WTC11 (cell line): ENCODE measurements at regions not wholly inside any gene's neighbourhood (a gene's known extent, or its start where the extent isn't known, plus 50 kb on each side); places are given as distances from the start of the nearest gene placed in this dataset.

Experiments
- ATAC-seq: fragments of 200-7000 bp; cut with Tn5 transposase; 2 replicates; pipeline ENCODE4 v1.10.0; 2021; ENCODE audit warnings: mild to moderate bottlenecking, moderate library complexity
- CTCF ChIA-PET: fragments of 300-600 bp; sonication (Branson Sonifier 250); formaldehyde crosslinking; loops from one replicate; lab custom pipeline; 2021; ENCODE audit warnings: antibody characterized with exemption; lab: Charles Lee
- POLR2A ChIA-PET: fragments of 350-600 bp; sonication (Branson Sonifier 250); formaldehyde crosslinking; loops from one replicate; lab custom pipeline; 2021; ENCODE audit warnings: antibody characterized with exemption; lab: Charles Lee
- DNase-seq: peaks from one replicate; pipeline ENCODE4 v3.0.0; 2021; ENCODE audit warnings: low spot score
- H3K27ac Mint-ChIP-seq: 2 replicates; pipeline ENCODE4 v1.8.0; 2021; ENCODE audit warnings: mixed read lengths
- H3K27me3 Mint-ChIP-seq: 2 replicates; pipeline ENCODE4 v1.8.0; 2021; ENCODE audit warnings: low read depth, mild to moderate bottlenecking, moderate library complexity, mixed read lengths
- H3K36me3 Mint-ChIP-seq: 2 replicates; pipeline ENCODE4 v1.8.0; 2021; ENCODE audit warnings: mixed read lengths
- H3K4me1 Mint-ChIP-seq: 2 replicates; pipeline ENCODE4 v1.8.0; 2022; ENCODE audit warnings: mixed read lengths
- H3K4me3 Mint-ChIP-seq: 2 replicates; pipeline ENCODE4 v1.8.0; 2021; ENCODE audit warnings: mild to moderate bottlenecking, moderate library complexity, mixed read lengths
- H3K9me3 Mint-ChIP-seq: 2 replicates; pipeline ENCODE4 v1.8.0; 2021; ENCODE audit warnings: mixed read lengths
- CREB1 ChIP-seq: sonication (generic); formaldehyde crosslinking; IDR thresholded peaks from 2 replicates; pipeline ENCODE4 v1.8.0; 2023; ENCODE audit warnings: mild to moderate bottlenecking, missing genetic modification reagents
- ELF4 ChIP-seq: sonication (generic); formaldehyde crosslinking; IDR thresholded peaks from 2 replicates; pipeline ENCODE4 v1.8.1; 2022; ENCODE audit warnings: low read depth, mild to moderate bottlenecking, moderate library complexity, missing genetic modification reagents
- GABPB1 ChIP-seq: sonication (generic); formaldehyde crosslinking; IDR thresholded peaks from 2 replicates; pipeline ENCODE4 v1.8.1; 2023; ENCODE audit warnings: mild to moderate bottlenecking, missing genetic modification reagents
- HMGA2 ChIP-seq: fragments of 250-450 bp; sonication (Bioruptor Pico); IDR thresholded peaks from 2 replicates; pipeline ENCODE4 v1.4.0; 2021; ENCODE audit warnings: mild to moderate bottlenecking, moderate library complexity
- JUN ChIP-seq: sonication (generic); formaldehyde crosslinking; IDR thresholded peaks from 2 replicates; pipeline ENCODE4 v1.8.0; 2023; ENCODE audit warnings: mild to moderate bottlenecking, missing genetic modification reagents
- MYBL2 ChIP-seq: sonication (generic); formaldehyde crosslinking; IDR thresholded peaks from 2 replicates; pipeline ENCODE4 v1.8.1; 2023; ENCODE audit warnings: mild to moderate bottlenecking, moderate library complexity, missing genetic modification reagents
- NFYB ChIP-seq: sonication (generic); formaldehyde crosslinking; conservative IDR thresholded peaks from 2 replicates; pipeline ENCODE4 v1.8.0; 2022; ENCODE audit warnings: low read depth, missing genetic modification reagents
- NR1H2 ChIP-seq: sonication (generic); formaldehyde crosslinking; IDR thresholded peaks from 2 replicates; pipeline ENCODE4 v1.9.0; 2021; ENCODE audit warnings: mild to moderate bottlenecking, moderate library complexity, missing genetic modification reagents
- OVOL2 ChIP-seq: fragments of 250-450 bp; sonication (Bioruptor Pico); IDR thresholded peaks from 2 replicates; pipeline ENCODE4 v1.9.0; 2021; ENCODE audit warnings: mild to moderate bottlenecking, borderline replicate concordance
- PRRX2 ChIP-seq: fragments of 250-450 bp; sonication (Bioruptor Pico); IDR thresholded peaks from 2 replicates; pipeline ENCODE4 v1.8.0; 2021; ENCODE audit warnings: mild to moderate bottlenecking
- TCF7 ChIP-seq: sonication (generic); formaldehyde crosslinking; IDR thresholded peaks from 2 replicates; pipeline ENCODE4 v1.8.0; 2022; ENCODE audit warnings: mild to moderate bottlenecking, low read depth, missing genetic modification reagents, moderate library complexity
- ZBTB21 ChIP-seq: sonication (generic); formaldehyde crosslinking; IDR thresholded peaks from 2 replicates; pipeline ENCODE4 v1.8.1; 2023; ENCODE audit warnings: mild to moderate bottlenecking, missing genetic modification reagents, borderline replicate concordance
- ZNF219 ChIP-seq: sonication (generic); formaldehyde crosslinking; IDR thresholded peaks from 2 replicates; pipeline ENCODE4 v1.8.0; 2023; ENCODE audit warnings: missing genetic modification reagents, mild to moderate bottlenecking, borderline replicate concordance
- ZNF416 ChIP-seq: fragments of 250-450 bp; sonication (Bioruptor Pico); IDR thresholded peaks from 2 replicates; pipeline ENCODE4 v1.9.0; 2021; ENCODE audit warnings: mild to moderate bottlenecking, inconsistent platforms
- ZNF671 ChIP-seq: fragments of 250-450 bp; sonication (Bioruptor Pico); IDR thresholded peaks from 2 replicates; pipeline ENCODE4 v1.8.0; 2021; ENCODE audit warnings: mild to moderate bottlenecking
- TF ChIP-seq, protein P1 (sequence below): sonication (generic); formaldehyde crosslinking; IDR thresholded peaks from 2 replicates; pipeline ENCODE4 v1.8.1; 2022; ENCODE audit warnings: low read depth, mild to moderate bottlenecking, moderate library complexity, missing genetic modification reagents, borderline replicate concordance
- TF ChIP-seq, protein P2 (sequence below): sonication (generic); formaldehyde crosslinking; IDR thresholded peaks from 2 replicates; pipeline ENCODE4 v1.8.0; 2022; ENCODE audit warnings: mild to moderate bottlenecking, missing genetic modification reagents
- TF ChIP-seq, protein P3 (sequence below): fragments of 250-450 bp; sonication (Bioruptor Pico); IDR thresholded peaks from 2 replicates; pipeline ENCODE4 v1.9.0; 2021; ENCODE audit warnings: moderate library complexity, mild to moderate bottlenecking, inconsistent platforms, borderline replicate concordance
- TF ChIP-seq, protein P4 (sequence below): sonication (generic); formaldehyde crosslinking; IDR thresholded peaks from 2 replicates; pipeline ENCODE4 v1.8.0; 2023; ENCODE audit warnings: missing genetic modification reagents
- TF ChIP-seq, protein P5 (sequence below): sonication (generic); formaldehyde crosslinking; IDR thresholded peaks from 2 replicates; pipeline ENCODE4 v1.8.1; 2023; ENCODE audit warnings: mild to moderate bottlenecking, missing genetic modification reagents, moderate library complexity
- TF ChIP-seq, protein P6 (sequence below): sonication (generic); formaldehyde crosslinking; IDR thresholded peaks from 2 replicates; pipeline ENCODE4 v1.8.1; 2023; ENCODE audit warnings: mild to moderate bottlenecking, moderate library complexity, missing genetic modification reagents
- TF ChIP-seq, protein P7 (sequence below): sonication (generic); formaldehyde crosslinking; IDR thresholded peaks from 2 replicates; pipeline ENCODE4 v1.8.1; 2022; ENCODE audit warnings: mild to moderate bottlenecking, missing genetic modification reagents, moderate library complexity, borderline replicate concordance
- TF ChIP-seq, protein P8 (sequence below): sonication (generic); formaldehyde crosslinking; IDR thresholded peaks from 2 replicates; pipeline ENCODE4 v1.8.0; 2022; ENCODE audit warnings: mild to moderate bottlenecking, missing genetic modification reagents
- TF ChIP-seq, protein P9 (sequence below): sonication (generic); formaldehyde crosslinking; conservative IDR thresholded peaks from 2 replicates; pipeline ENCODE4 v1.8.1; 2022; ENCODE audit warnings: mild to moderate bottlenecking, missing genetic modification reagents

DNA sequence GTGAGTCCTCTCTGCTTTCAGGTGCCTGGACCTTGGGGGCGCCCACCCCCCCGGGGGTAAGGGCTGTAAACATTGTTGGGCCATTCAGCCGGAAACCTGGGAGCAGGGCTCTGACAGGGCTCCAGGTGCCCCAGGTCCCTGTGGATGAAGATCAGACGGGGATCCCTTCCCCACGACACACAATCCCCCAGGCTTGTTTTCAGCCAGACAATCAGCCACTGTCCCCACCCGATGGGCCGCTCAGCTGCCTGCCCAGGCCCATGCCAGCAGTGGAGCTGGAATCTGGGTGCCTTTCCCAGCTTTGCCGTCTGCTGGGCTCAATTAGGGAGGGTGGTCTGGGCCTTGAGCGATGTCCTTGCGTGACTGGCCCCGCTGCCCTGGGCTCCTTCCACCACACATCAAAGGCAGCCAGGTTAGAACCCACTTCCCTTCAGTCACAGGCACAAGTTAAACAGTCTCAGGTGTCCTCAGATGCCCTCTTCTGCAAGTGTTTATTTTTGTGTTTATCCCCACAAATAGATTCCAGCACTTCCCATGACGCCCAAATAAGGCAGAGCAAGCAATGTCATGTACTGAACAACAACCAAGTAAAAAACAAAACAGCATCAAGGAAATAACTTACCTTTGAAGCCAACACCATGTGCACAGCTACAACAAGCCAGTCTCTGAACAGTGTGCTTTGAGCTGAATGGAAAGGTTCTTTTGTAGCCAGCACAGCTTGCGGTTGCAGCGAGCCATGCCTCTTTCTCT is 77.0 kb upstream of the ALDH1A3 start:
- DNase-seq: no peak
- no peak for ATAC-seq
- POLR2A ChIA-PET: no interaction called here
- Mint-ChIP-seq H3K4me3 (no peak overlapping the region), H3K27me3 (no peaks in the 10 kb centered on the region; the same call in 1 of the 2 replicates), H3K4me1 (peaks cover 2% of the 10 kb centered on the region), H3K9me3 (peaks cover 9% of the 10 kb centered on the region), H3K27ac (no peak overlapping the region), H3K36me3 (peaks cover 3% of the 10 kb centered on the region)
- CTCF ChIA-PET: interaction anchor here (0.9 kb wide), 1 partner anchor 11 kb away, joined by 3 read pairs; no protein-coding TSS in a partner anchor
- TF ChIP-seq, protein P1, sequence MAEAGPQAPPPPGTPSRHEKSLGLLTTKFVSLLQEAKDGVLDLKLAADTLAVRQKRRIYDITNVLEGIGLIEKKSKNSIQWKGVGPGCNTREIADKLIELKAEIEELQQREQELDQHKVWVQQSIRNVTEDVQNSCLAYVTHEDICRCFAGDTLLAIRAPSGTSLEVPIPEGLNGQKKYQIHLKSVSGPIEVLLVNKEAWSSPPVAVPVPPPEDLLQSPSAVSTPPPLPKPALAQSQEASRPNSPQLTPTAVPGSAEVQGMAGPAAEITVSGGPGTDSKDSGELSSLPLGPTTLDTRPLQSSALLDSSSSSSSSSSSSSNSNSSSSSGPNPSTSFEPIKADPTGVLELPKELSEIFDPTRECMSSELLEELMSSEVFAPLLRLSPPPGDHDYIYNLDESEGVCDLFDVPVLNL: no peak
- TF ChIP-seq, protein P2, sequence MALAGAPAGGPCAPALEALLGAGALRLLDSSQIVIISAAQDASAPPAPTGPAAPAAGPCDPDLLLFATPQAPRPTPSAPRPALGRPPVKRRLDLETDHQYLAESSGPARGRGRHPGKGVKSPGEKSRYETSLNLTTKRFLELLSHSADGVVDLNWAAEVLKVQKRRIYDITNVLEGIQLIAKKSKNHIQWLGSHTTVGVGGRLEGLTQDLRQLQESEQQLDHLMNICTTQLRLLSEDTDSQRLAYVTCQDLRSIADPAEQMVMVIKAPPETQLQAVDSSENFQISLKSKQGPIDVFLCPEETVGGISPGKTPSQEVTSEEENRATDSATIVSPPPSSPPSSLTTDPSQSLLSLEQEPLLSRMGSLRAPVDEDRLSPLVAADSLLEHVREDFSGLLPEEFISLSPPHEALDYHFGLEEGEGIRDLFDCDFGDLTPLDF (CRISPR knock-in tag): no peak
- no peak for TF ChIP-seq TCF7 (CRISPR knock-in tag)
- TF ChIP-seq ZBTB21 (CRISPR knock-in tag): no peak
- TF ChIP-seq NR1H2 (CRISPR knock-in tag): no peak
- TF ChIP-seq OVOL2: no peak
- no peak for TF ChIP-seq GABPB1 (CRISPR knock-in tag)
- TF ChIP-seq NFYB (CRISPR knock-in tag): no peak

DNA sequence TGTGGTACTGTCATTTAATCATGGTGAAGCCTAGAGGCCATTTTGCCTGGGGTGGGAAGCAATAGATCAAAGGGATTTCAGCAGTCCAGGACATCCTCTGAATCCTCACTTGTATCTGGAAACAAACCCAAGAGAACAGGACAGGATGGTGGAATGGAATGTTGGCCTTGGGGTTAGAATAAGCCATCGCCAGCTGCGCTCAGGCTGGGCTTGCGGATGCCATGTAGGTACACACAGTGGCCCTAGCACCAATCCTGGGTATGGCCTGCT is 76.5 kb upstream of the ALDH1A3 start:
- DNase-seq (no peak), ATAC-seq (no peak)
- no peak overlapping the region for H3K4me3 Mint-ChIP-seq
- peaks cover 2% of the 10 kb centered on the region for H3K4me1 Mint-ChIP-seq
- CTCF ChIA-PET: no interaction called here
- H3K27ac Mint-ChIP-seq: no peak overlapping the region
- peaks cover 3% of the 10 kb centered on the region for H3K36me3 Mint-ChIP-seq
- no peaks in the 10 kb centered on the region; the same call in 1 of the 2 replicates for H3K27me3 Mint-ChIP-seq
- POLR2A ChIA-PET: no interaction called here
- TF ChIP-seq, protein P2 (CRISPR knock-in tag): no peak
- TF ChIP-seq, protein P3, sequence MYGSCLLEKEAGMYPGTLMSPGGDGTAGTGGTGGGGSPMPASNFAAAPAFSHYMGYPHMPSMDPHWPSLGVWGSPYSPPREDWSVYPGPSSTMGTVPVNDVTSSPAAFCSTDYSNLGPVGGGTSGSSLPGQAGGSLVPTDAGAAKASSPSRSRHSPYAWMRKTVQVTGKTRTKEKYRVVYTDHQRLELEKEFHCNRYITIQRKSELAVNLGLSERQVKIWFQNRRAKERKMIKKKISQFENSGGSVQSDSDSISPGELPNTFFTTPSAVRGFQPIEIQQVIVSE: no peak
- TF ChIP-seq, protein P4, sequence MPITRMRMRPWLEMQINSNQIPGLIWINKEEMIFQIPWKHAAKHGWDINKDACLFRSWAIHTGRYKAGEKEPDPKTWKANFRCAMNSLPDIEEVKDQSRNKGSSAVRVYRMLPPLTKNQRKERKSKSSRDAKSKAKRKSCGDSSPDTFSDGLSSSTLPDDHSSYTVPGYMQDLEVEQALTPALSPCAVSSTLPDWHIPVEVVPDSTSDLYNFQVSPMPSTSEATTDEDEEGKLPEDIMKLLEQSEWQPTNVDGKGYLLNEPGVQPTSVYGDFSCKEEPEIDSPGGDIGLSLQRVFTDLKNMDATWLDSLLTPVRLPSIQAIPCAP (CRISPR knock-in tag): no peak
- TF ChIP-seq PRRX2 (CRISPR knock-in tag) (no peak), HMGA2 (CRISPR knock-in tag) (no peak), CREB1 (CRISPR knock-in tag) (no peak), MYBL2 (no peak), ZNF416 (CRISPR knock-in tag) (no peak), ZNF671 (CRISPR knock-in tag) (no peak), ZNF219 (CRISPR knock-in tag) (no peak), JUN (no peak), ELF4 (no peak)
- TF ChIP-seq, protein P5, sequence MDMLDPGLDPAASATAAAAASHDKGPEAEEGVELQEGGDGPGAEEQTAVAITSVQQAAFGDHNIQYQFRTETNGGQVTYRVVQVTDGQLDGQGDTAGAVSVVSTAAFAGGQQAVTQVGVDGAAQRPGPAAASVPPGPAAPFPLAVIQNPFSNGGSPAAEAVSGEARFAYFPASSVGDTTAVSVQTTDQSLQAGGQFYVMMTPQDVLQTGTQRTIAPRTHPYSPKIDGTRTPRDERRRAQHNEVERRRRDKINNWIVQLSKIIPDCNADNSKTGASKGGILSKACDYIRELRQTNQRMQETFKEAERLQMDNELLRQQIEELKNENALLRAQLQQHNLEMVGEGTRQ (CRISPR knock-in tag): no peak
- TF ChIP-seq, protein P6, sequence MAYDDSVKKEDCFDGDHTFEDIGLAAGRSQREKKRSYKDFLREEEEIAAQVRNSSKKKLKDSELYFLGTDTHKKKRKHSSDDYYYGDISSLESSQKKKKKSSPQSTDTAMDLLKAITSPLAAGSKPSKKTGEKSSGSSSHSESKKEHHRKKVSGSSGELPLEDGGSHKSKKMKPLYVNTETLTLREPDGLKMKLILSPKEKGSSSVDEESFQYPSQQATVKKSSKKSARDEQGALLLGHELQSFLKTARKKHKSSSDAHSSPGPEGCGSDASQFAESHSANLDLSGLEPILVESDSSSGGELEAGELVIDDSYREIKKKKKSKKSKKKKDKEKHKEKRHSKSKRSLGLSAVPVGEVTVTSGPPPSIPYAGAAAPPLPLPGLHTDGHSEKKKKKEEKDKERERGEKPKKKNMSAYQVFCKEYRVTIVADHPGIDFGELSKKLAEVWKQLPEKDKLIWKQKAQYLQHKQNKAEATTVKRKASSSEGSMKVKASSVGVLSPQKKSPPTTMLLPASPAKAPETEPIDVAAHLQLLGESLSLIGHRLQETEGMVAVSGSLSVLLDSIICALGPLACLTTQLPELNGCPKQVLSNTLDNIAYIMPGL: no peak
- TF ChIP-seq, protein P7, sequence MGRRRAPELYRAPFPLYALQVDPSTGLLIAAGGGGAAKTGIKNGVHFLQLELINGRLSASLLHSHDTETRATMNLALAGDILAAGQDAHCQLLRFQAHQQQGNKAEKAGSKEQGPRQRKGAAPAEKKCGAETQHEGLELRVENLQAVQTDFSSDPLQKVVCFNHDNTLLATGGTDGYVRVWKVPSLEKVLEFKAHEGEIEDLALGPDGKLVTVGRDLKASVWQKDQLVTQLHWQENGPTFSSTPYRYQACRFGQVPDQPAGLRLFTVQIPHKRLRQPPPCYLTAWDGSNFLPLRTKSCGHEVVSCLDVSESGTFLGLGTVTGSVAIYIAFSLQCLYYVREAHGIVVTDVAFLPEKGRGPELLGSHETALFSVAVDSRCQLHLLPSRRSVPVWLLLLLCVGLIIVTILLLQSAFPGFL: no peak
- TF ChIP-seq, protein P8, sequence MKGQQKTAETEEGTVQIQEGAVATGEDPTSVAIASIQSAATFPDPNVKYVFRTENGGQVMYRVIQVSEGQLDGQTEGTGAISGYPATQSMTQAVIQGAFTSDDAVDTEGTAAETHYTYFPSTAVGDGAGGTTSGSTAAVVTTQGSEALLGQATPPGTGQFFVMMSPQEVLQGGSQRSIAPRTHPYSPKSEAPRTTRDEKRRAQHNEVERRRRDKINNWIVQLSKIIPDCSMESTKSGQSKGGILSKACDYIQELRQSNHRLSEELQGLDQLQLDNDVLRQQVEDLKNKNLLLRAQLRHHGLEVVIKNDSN (CRISPR knock-in tag): no peak
- TF ChIP-seq, protein P9, sequence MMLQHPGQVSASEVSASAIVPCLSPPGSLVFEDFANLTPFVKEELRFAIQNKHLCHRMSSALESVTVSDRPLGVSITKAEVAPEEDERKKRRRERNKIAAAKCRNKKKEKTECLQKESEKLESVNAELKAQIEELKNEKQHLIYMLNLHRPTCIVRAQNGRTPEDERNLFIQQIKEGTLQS (CRISPR knock-in tag): no peak
- peaks cover 9% of the 10 kb centered on the region for H3K9me3 Mint-ChIP-seq
